ENCODE measurements at regions not wholly inside any gene's neighbourhood (a gene's known extent, or its start where the extent isn't known, plus 50 kb on each side); places are given as distances from the start of the nearest gene placed in this dataset.

DNA sequence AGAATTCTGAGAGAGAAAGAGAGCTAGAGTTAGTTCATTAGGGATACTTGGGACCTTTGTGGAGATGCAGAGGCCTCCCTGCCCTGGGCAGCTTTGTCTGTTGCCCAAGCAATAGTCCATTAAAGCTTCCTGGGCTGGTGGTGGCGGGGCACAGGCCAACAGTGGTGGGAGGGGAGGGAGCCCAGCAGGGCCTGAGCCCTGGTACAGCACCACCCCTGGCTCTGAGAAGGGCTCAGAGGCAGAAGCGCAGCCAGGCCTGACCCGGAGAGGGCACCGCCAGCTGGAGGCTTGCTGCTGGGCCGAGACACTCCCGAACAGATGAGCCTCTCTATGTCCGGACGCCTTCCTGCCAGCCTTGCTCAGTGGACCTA lies 65.3 kb downstream of the EFNB1 start:
- H4K20me1 ChIP-seq (ENCODE audit: insufficient read depth, low read length), result no peaks in the 10 kb centered on the region
- no peak overlapping the region for H2AK5ac ChIP-seq (ENCODE audit: low read depth, low read length)
- peaks cover 7% of the 10 kb centered on the region; the same call in 1 of the 2 replicates for H3K4me1 ChIP-seq (ENCODE audit: control insufficient read depth, insufficient read depth, low read length)
- DNase-seq (no peak), ATAC-seq (ENCODE audit: low read depth) (peak; percentile 19)
- H3K36me3 ChIP-seq (ENCODE audit: control insufficient read depth, insufficient read depth, low read length), result no peaks in the 10 kb centered on the region
- BruUV-seq (replicated peaks), result no TSS peak
- TF ChIP-seq MAFK (IDR thresholded peaks at IDR 0.05; ENCODE audit: low read depth, low read length) (no peak), BHLHE40 (IDR thresholded peaks at IDR 0.05; ENCODE audit: low read depth, low read length) (no peak), MAZ (IDR thresholded peaks at IDR 0.05; ENCODE audit: borderline replicate concordance, low read depth, low read length) (no peak), POLR2A (IDR thresholded peaks at IDR 0.05; ENCODE audit: low read depth, low read length) (no peak), MXI1 (IDR thresholded peaks at IDR 0.05; ENCODE audit: borderline replicate concordance, low read depth, low read length) (no peak), RCOR1 (IDR thresholded peaks at IDR 0.05; ENCODE audit: insufficient replicate concordance, low read length) (no peak), SMC3 (IDR thresholded peaks at IDR 0.05; ENCODE audit: low read depth, low read length) (no peak), NFE2L2 (IDR thresholded peaks at IDR 0.05; ENCODE audit: low read depth, low read length) (no peak)
- TF ChIP-seq, protein P1, sequence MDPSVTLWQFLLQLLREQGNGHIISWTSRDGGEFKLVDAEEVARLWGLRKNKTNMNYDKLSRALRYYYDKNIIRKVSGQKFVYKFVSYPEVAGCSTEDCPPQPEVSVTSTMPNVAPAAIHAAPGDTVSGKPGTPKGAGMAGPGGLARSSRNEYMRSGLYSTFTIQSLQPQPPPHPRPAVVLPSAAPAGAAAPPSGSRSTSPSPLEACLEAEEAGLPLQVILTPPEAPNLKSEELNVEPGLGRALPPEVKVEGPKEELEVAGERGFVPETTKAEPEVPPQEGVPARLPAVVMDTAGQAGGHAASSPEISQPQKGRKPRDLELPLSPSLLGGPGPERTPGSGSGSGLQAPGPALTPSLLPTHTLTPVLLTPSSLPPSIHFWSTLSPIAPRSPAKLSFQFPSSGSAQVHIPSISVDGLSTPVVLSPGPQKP (IDR thresholded peaks at IDR 0.05; ENCODE audit: borderline replicate concordance, low read depth, low read length), result no peak
- TF ChIP-seq, protein P2, sequence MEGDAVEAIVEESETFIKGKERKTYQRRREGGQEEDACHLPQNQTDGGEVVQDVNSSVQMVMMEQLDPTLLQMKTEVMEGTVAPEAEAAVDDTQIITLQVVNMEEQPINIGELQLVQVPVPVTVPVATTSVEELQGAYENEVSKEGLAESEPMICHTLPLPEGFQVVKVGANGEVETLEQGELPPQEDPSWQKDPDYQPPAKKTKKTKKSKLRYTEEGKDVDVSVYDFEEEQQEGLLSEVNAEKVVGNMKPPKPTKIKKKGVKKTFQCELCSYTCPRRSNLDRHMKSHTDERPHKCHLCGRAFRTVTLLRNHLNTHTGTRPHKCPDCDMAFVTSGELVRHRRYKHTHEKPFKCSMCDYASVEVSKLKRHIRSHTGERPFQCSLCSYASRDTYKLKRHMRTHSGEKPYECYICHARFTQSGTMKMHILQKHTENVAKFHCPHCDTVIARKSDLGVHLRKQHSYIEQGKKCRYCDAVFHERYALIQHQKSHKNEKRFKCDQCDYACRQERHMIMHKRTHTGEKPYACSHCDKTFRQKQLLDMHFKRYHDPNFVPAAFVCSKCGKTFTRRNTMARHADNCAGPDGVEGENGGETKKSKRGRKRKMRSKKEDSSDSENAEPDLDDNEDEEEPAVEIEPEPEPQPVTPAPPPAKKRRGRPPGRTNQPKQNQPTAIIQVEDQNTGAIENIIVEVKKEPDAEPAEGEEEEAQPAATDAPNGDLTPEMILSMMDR (conservative IDR thresholded peaks at IDR 0.05; ENCODE audit: low read depth, low read length), result no peak
- peaks cover 36% of the 10 kb centered on the region for H3K27me3 ChIP-seq (ENCODE audit: control insufficient read depth, insufficient read depth, low read length)
- no peak overlapping the region for H3K56ac ChIP-seq (ENCODE audit: extremely low read depth, insufficient read depth, low read length)
- dilution Hi-C loops (cut with HindIII; ENCODE audit: low sequenced_read_pairs, unreplicated experiment), result no loop called here
- WGBS, 2 experiments (ENCODE audit: extremely low coverage in 2 of 2, insufficient read length in 1 of 2), result 77% methylated on average over 7 of the region's 8 CpGs; no CpG with 5 or more reads in 1 of the 2 experiments
- H2BK15ac ChIP-seq (ENCODE audit: low read depth, low read length), result no peak overlapping the region
- intact Hi-C loops (cut with micrococcal nuclease), result no loop called here
- H3K23ac ChIP-seq (ENCODE audit: low read depth, low read length), result no peak overlapping the region
- H3K9ac ChIP-seq (ENCODE audit: low read depth, low read length), result no peak overlapping the region
- H3K4ac ChIP-seq (ENCODE audit: low read depth, low read length), result no peak overlapping the region
- no peak overlapping the region for H4K91ac ChIP-seq (ENCODE audit: insufficient read depth, low read depth, low read length)
- H3K14ac ChIP-seq (replicated peaks; ENCODE audit: low read depth, low read length), result no peak overlapping the region
- no peak overlapping the region for H2AK9ac ChIP-seq (replicated peaks; ENCODE audit: low read depth, low read length, poor library complexity)
- no peak overlapping the region for H3K4me3 ChIP-seq (ENCODE audit: insufficient read depth, low read depth, low read length)
- H3K9me3 ChIP-seq (ENCODE audit: control insufficient read depth, insufficient read depth, low read length), result no peaks in the 10 kb centered on the region
- no peaks in the 10 kb centered on the region for H3K79me1 ChIP-seq (ENCODE audit: low read depth in 1 of 2, low read length in 2 of 2)
- POLR2A ChIA-PET (ENCODE audit: unreplicated experiment), result no interaction called here
- in situ Hi-C loops (cut with MboI; ENCODE audit: low sequenced_read_pairs), result no loop called here
- no peak overlapping the region for H2BK120ac ChIP-seq (ENCODE audit: low read depth, low read length)
- H3K18ac ChIP-seq (ENCODE audit: low read depth, low read length), result no peak overlapping the region; the same call in 1 of the 2 replicates
- H4K8ac ChIP-seq (ENCODE audit: low read depth in 2 of 2, low read length in 2 of 2), result no peak overlapping the region
- CTCF ChIA-PET, result no interaction called here
- no peak overlapping the region for H2BK5ac ChIP-seq (ENCODE audit: low read depth, low read length, poor library complexity, severe bottlenecking)
- H4K5ac ChIP-seq (ENCODE audit: low read depth, low read length), result no peak overlapping the region; the same call in 1 of the 2 replicates
- H3K9me1 ChIP-seq (ENCODE audit: insufficient read depth, low read length), result peaks cover 4% of the 10 kb centered on the region; the same call in 1 of the 2 replicates
- no peak overlapping the region for H3K4me2 ChIP-seq (ENCODE audit: low read depth, low read length)
- no peak overlapping the region for H2AFZ ChIP-seq (replicated peaks; ENCODE audit: low read length, poor library complexity)
- H2BK20ac ChIP-seq (ENCODE audit: low read depth, low read length), result no peak overlapping the region
- H3K27ac ChIP-seq (ENCODE audit: insufficient read depth, low read length), result no peak overlapping the region

All from IMR-90 (cell line).